OCI-LY7 (cell line): ENCODE measurements at regions not wholly inside any gene's neighbourhood (a gene's known extent, or its start where the extent isn't known, plus 50 kb on each side); places are given as distances from the start of the nearest gene placed in this dataset.

Source experiments
- BruUV-seq: library from RNA; stranded (reverse); fragments of 400-500 nt; replicated peaks from 2 replicates; lab custom pipeline; 2021; lab: Mats Ljungman, UMichigan
- CTCF ChIA-PET: fragments of 300-600 bp; sonication (Branson Sonifier 250); formaldehyde crosslinking; loops from one replicate; lab custom pipeline; 2022; ENCODE audit warnings: antibody characterized with exemption; ENCODE audit not compliant: unreplicated experiment; lab: Charles Lee
- POLR2A ChIA-PET: fragments of 300-600 bp; sonication (Branson Sonifier 250); formaldehyde crosslinking; loops from one replicate; lab custom pipeline; 2022; ENCODE audit warnings: antibody characterized with exemption; lab: Charles Lee
- DNase-seq: peaks from one replicate; pipeline ENCODE4 v3.0.0-alpha.2; 2015; ENCODE audit warnings: low spot score
- H2AFZ ChIP-seq: fragments of 200-600 bp; sonication (generic), shearing (Covaris generic); 2 replicates; pipeline ENCODE4 v1.6.1; 2014; ENCODE audit warnings: mild to moderate bottlenecking, antibody characterized with exemption, low read length, moderate library complexity
- H3K27ac ChIP-seq: fragments of 200-600 bp; sonication (generic); 2 replicates; pipeline ENCODE4 v1.5.1; 2014; ENCODE audit warnings: mixed run types, low read depth, mild to moderate bottlenecking, moderate library complexity, low read length, inconsistent platforms; ENCODE audit not compliant: poor library complexity, severe bottlenecking
- H3K36me3 ChIP-seq: fragments of 200-600 bp; sonication (generic); 2 replicates; pipeline ENCODE4 v1.6.1; 2014; ENCODE audit warnings: mild to moderate bottlenecking, antibody characterized with exemption, low read length, moderate library complexity, mixed read lengths; ENCODE audit not compliant: insufficient read depth
- H3K4me1 ChIP-seq: fragments of 200-600 bp; sonication (generic); 2 replicates; pipeline ENCODE4 v1.5.1; 2014; ENCODE audit warnings: mild to moderate bottlenecking, low read length; ENCODE audit not compliant: insufficient read depth, poor library complexity, severe bottlenecking
- H3K4me2 ChIP-seq: fragments of 200-600 bp; sonication (generic); 2 replicates; pipeline ENCODE4 v1.6.1; 2014; ENCODE audit warnings: mild to moderate bottlenecking, low read length
- H3K4me3 ChIP-seq: fragments of 200-600 bp; sonication (generic); 2 replicates; pipeline ENCODE4 v1.5.1; 2014; ENCODE audit warnings: mild to moderate bottlenecking, low read depth, low read length; ENCODE audit not compliant: poor library complexity, severe bottlenecking
- H3K79me2 ChIP-seq: fragments of 200-600 bp; sonication (generic); 2 replicates; pipeline ENCODE4 v1.6.1; 2016; ENCODE audit warnings: low read depth, mild to moderate bottlenecking, low read length, moderate library complexity, mixed read lengths; ENCODE audit not compliant: insufficient read depth
- H3K9me2 ChIP-seq: fragments of 200-600 bp; sonication (generic); 2 replicates; pipeline ENCODE4 v1.6.1; 2016; ENCODE audit warnings: mild to moderate bottlenecking, low read length, mixed read lengths; ENCODE audit not compliant: insufficient read depth
- H3K9me3 ChIP-seq: fragments of 200-600 bp; sonication (generic); 2 replicates; pipeline ENCODE4 v1.6.1; 2014; ENCODE audit warnings: mild to moderate bottlenecking, mixed run types, low read length, mixed read lengths
- H4K20me1 ChIP-seq: fragments of 200-600 bp; sonication (generic); 2 replicates; pipeline ENCODE4 v1.6.1; 2014; ENCODE audit warnings: mild to moderate bottlenecking, antibody characterized with exemption, low read length, moderate library complexity, mixed read lengths; ENCODE audit not compliant: insufficient read depth
- EZH2phosphoT487 ChIP-seq: fragments of 200-600 bp; sonication (generic); IDR thresholded peaks from 2 replicates; pipeline ENCODE4 v1.6.1; 2018; ENCODE audit warnings: low read depth, borderline replicate concordance, mild to moderate bottlenecking, mixed run types, antibody characterized with exemption, low read length, moderate library complexity, mixed read lengths
- intact Hi-C: fragments of 100-400 bp; cut with micrococcal nuclease; formaldehyde crosslinking; loops from one replicate; pipeline ENCODE4 v1.10.0; 2022; ENCODE audit not compliant: unreplicated experiment
- TF ChIP-seq, protein P1 (sequence below): fragments of 200-600 bp; sonication (generic); conservative IDR thresholded peaks from 2 replicates; pipeline ENCODE4 v1.5.1; 2014; ENCODE audit warnings: mild to moderate bottlenecking, antibody characterized with exemption, low read length, moderate library complexity, mixed read lengths

DNA sequence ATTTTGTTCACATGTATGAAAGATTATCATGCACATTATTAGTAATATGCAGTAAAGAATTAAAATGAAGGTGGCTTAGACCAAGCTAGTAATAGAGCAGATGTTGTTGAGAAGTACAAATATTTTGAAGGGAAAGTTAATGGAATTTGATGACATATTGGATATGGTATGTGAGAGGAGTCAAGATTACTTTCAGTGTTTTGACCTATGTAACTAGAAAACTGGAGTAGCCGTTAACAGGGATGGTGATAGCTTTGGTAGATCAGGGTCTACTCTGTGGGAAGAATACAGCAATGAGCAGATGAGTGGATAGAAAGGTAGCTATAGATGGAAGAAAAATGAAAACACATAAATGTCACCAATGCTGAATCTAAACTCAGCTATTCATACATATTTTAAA lies 163.2 kb upstream of the LRRC7 start:
- no peaks in the 10 kb centered on the region for H3K79me2 ChIP-seq
- no peak for DNase-seq
- H3K36me3 ChIP-seq: no peaks in the 10 kb centered on the region
- BruUV-seq: no TSS peak
- H3K27ac ChIP-seq: no peak overlapping the region
- H4K20me1 ChIP-seq: no peaks in the 10 kb centered on the region
- intact Hi-C loops: no loop called here
- ChIA-PET CTCF (no interaction called here), POLR2A (interaction anchor here (1.3 to 1.8 kb wide), 2 partner anchors 16 to 18 kb away, joined by 3 to 7 read pairs; no protein-coding TSS in a partner anchor)
- TF ChIP-seq, protein P1, sequence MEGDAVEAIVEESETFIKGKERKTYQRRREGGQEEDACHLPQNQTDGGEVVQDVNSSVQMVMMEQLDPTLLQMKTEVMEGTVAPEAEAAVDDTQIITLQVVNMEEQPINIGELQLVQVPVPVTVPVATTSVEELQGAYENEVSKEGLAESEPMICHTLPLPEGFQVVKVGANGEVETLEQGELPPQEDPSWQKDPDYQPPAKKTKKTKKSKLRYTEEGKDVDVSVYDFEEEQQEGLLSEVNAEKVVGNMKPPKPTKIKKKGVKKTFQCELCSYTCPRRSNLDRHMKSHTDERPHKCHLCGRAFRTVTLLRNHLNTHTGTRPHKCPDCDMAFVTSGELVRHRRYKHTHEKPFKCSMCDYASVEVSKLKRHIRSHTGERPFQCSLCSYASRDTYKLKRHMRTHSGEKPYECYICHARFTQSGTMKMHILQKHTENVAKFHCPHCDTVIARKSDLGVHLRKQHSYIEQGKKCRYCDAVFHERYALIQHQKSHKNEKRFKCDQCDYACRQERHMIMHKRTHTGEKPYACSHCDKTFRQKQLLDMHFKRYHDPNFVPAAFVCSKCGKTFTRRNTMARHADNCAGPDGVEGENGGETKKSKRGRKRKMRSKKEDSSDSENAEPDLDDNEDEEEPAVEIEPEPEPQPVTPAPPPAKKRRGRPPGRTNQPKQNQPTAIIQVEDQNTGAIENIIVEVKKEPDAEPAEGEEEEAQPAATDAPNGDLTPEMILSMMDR: no peak
- TF ChIP-seq EZH2phosphoT487: no peak
- H3K4me1 ChIP-seq: no peaks in the 10 kb centered on the region
- no peak overlapping the region for H3K4me2 ChIP-seq
- H2AFZ ChIP-seq: no peak overlapping the region
- H3K4me3 ChIP-seq: no peak overlapping the region
- no peaks in the 10 kb centered on the region for H3K9me3 ChIP-seq
- no peaks in the 10 kb centered on the region for H3K9me2 ChIP-seq

DNA sequence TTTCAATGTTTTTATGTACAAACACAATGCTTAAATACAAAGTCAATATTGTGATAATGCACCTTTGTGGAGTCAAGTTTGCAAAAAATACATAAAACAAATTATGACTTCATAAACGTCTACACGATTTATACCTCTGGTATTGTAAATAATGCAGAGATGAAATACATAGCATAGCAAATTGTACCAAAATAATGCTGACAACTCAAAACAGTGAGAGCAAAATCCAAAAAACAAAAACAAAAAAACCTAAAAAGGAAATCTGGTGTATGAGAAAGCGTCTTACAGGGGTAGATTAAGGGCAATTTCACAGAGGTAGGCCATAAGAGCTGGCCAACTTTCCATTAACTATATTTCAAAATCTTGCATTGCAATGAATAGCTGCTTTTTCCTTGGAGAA lies 161.5 kb upstream of the LRRC7 start:
- no TSS peak for BruUV-seq
- H3K79me2 ChIP-seq: no peaks in the 10 kb centered on the region
- H3K27ac ChIP-seq: no peak overlapping the region
- H3K9me3 ChIP-seq: no peaks in the 10 kb centered on the region
- ChIA-PET POLR2A (no interaction called here), CTCF (no interaction called here)
- no peaks in the 10 kb centered on the region for H4K20me1 ChIP-seq
- no peak overlapping the region for H2AFZ ChIP-seq
- H3K4me2 ChIP-seq: no peak overlapping the region
- TF ChIP-seq, protein P1: no peak
- TF ChIP-seq EZH2phosphoT487: no peak
- no peaks in the 10 kb centered on the region for H3K36me3 ChIP-seq
- no peak for DNase-seq
- no peaks in the 10 kb centered on the region for H3K9me2 ChIP-seq
- no peak overlapping the region for H3K4me3 ChIP-seq
- no peaks in the 10 kb centered on the region for H3K4me1 ChIP-seq
- intact Hi-C loops: no loop called here

DNA sequence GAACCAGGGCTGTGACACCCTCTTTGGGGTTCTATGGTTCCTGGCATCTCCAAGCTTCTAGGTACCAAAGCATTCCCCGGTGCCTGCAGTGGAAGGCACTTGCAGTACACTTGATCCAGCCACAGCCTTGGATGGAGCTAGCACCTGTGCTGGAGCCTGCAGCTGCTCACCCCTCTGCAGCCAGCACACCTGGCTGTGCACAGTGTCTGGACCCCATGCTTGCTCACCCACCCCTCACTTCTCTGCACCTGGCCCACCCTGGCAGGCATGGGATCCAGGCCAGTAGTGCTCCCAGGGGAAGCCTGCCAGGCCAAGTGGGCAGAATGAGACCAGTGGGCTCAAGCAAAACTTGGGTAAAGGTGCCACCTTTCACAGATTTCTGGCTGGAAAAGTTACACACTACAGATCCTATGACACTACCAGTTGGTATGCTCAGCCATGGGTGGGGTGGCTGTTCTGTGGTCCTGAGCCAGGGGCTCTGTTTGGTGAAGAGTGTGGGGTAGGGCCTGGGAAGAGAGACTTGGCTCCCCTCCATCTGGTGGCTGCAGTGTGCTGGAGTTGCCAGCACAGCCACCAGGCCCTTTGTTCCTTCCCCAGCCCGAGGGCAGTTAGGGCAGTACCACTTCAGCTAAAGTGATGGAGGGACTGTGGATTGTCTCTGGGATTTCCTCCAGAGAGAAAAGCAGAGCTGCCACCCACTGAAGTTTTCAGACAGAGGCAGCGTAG lies 157.8 kb upstream of the LRRC7 start:
- TF ChIP-seq, protein P1: no peak
- no peak for TF ChIP-seq EZH2phosphoT487
- Histone ChIP-seq H3K79me2 (no peaks in the 10 kb centered on the region), H3K27ac (no peak overlapping the region), H3K9me2 (no peaks in the 10 kb centered on the region), H3K9me3 (no peaks in the 10 kb centered on the region), H3K4me3 (no peak overlapping the region), H3K4me1 (no peaks in the 10 kb centered on the region), H3K4me2 (no peak overlapping the region), H4K20me1 (no peaks in the 10 kb centered on the region), H2AFZ (no peak overlapping the region), H3K36me3 (no peaks in the 10 kb centered on the region)
- intact Hi-C loops: no loop called here
- BruUV-seq: no TSS peak
- DNase-seq: no peak
- ChIA-PET POLR2A (interaction anchor here (0.7 kb wide), 1 partner anchor 33 kb away, joined by 3 read pairs; no protein-coding TSS in a partner anchor), CTCF (no interaction called here)
